Fibroblast of lung (primary cell): ENCODE measurements at regions not wholly inside any gene's neighbourhood (a gene's known extent, or its start where the extent isn't known, plus 50 kb on each side); places are given as distances from the start of the nearest gene placed in this dataset.

Experiments
- DNase-seq, 2 donors: peaks; one replicate each; pipeline versions ENCODE4 v3.0.0 to v3.0.0-alpha.2; 2010; ENCODE audit warnings: low read depth in 2 of 2
- H2AFZ ChIP-seq: 2 replicates; pipeline ENCODE4 v1.5.1; 2012; ENCODE audit warnings: low read length, control low read depth, inconsistent platforms
- H3K27ac ChIP-seq: 2 replicates; pipeline ENCODE4 v1.5.1; 2011; ENCODE audit warnings: low read length, control low read depth; ENCODE audit not compliant: insufficient read depth
- H3K27me3 ChIP-seq: 2 replicates; pipeline ENCODE4 v1.5.1; 2011; ENCODE audit warnings: mild to moderate bottlenecking, low read length; ENCODE audit not compliant: control insufficient read depth, insufficient read depth
- H3K36me3 ChIP-seq: 2 replicates; pipeline ENCODE4 v1.5.1; 2011; ENCODE audit warnings: low read length; ENCODE audit not compliant: control insufficient read depth, insufficient read depth
- H3K4me1 ChIP-seq: 2 replicates; pipeline ENCODE4 v1.5.1; 2011; ENCODE audit warnings: low read length; ENCODE audit not compliant: control insufficient read depth, insufficient read depth; ENCODE audit errors: extremely low read depth
- H3K4me2 ChIP-seq: 2 replicates; pipeline ENCODE4 v1.5.1; 2011; ENCODE audit warnings: low read length, control low read depth; ENCODE audit not compliant: insufficient read depth; ENCODE audit errors: extremely low read depth
- H3K4me3 ChIP-seq, 4 experiments: fragments of 200-600 bp in 1 of 4; sonication (generic) in 1 of 4; replicated peaks in 1 of 4; 2 replicates each; pipeline ENCODE4 v1.5.1; 2011 to 2016; ENCODE audit warnings: low read length in 4 of 4, low read depth in 3 of 4, mild to moderate bottlenecking in 3 of 4, control low read depth in 2 of 4, inconsistent platforms in 1 of 4, mixed read lengths in 1 of 4; ENCODE audit not compliant: insufficient read depth in 1 of 4; ENCODE audit errors: control extremely low read depth in 1 of 4
- H3K79me2 ChIP-seq: 2 replicates; pipeline ENCODE4 v1.5.1; 2012; ENCODE audit warnings: mild to moderate bottlenecking, low read length, inconsistent platforms; ENCODE audit not compliant: control insufficient read depth, insufficient read depth
- H3K9ac ChIP-seq: 2 replicates; pipeline ENCODE4 v1.5.1; 2011; ENCODE audit warnings: mild to moderate bottlenecking, low read length, control low read depth; ENCODE audit not compliant: insufficient read depth
- H3K9me3 ChIP-seq: 2 replicates; pipeline ENCODE4 v1.5.1; 2012; ENCODE audit warnings: low read depth, low read length; ENCODE audit not compliant: control insufficient read depth, insufficient read depth
- H4K20me1 ChIP-seq: 2 replicates; pipeline ENCODE4 v1.5.1; 2011; ENCODE audit warnings: low read length; ENCODE audit not compliant: control insufficient read depth, insufficient read depth; ENCODE audit errors: extremely low read depth
- CTCF ChIP-seq, 2 donors: IDR thresholded peaks in 1 of 2; conservative IDR thresholded peaks in 1 of 2; 1 replicate in 1 of 2; 2 replicates in 1 of 2; pipeline ENCODE4 v1.5.1; 2011 to 2012; ENCODE audit warnings: low read length in 2 of 2, control low read depth in 1 of 2, inconsistent platforms in 1 of 2, low read depth in 1 of 2, mild to moderate bottlenecking in 1 of 2
- EZH2 ChIP-seq: IDR thresholded peaks from 2 replicates; pipeline ENCODE4 v1.5.1; 2012; ENCODE audit warnings: low read length, control low read depth, mild to moderate bottlenecking; ENCODE audit errors: missing control alignments

GRCh38 chr3:73846951-73847350 is 222.2 kb upstream of the PDZRN3 start:
- Histone ChIP-seq H3K27ac (no peak overlapping the region), H3K9ac (no peak overlapping the region), H3K4me3 (no peak overlapping the region), H4K20me1 (no peaks in the 10 kb centered on the region), H3K79me2 (no peaks in the 10 kb centered on the region), H3K36me3 (no peaks in the 10 kb centered on the region), H3K4me1 (no peaks in the 10 kb centered on the region), H3K27me3 (no peaks in the 10 kb centered on the region), H3K9me3 (no peaks in the 10 kb centered on the region), H2AFZ (no peak overlapping the region), H3K4me2 (no peak overlapping the region)
- TF ChIP-seq CTCF (conservative IDR thresholded peaks at IDR 0.05 in 1 of 2, IDR thresholded peaks at IDR 0.05 in 1 of 2; ENCODE audit: low read depth in 1 of 2, low read length in 2 of 2) = no peak
- TF ChIP-seq EZH2 = no peak
- DNase-seq = no peak

GRCh38 chr3:73839032-73839431 is 214.3 kb upstream of the PDZRN3 start:
- Histone ChIP-seq H3K79me2 (no peaks in the 10 kb centered on the region), H3K27me3 (no peaks in the 10 kb centered on the region), H3K4me3 (no peak overlapping the region), H4K20me1 (no peaks in the 10 kb centered on the region), H3K4me2 (no peak overlapping the region), H3K9me3 (no peaks in the 10 kb centered on the region), H3K4me1 (no peaks in the 10 kb centered on the region), H3K9ac (no peak overlapping the region), H3K36me3 (no peaks in the 10 kb centered on the region), H3K27ac (no peak overlapping the region), H2AFZ (no peak overlapping the region)
- no peak for DNase-seq
- TF ChIP-seq EZH2 (no peak), CTCF (conservative IDR thresholded peaks at IDR 0.05 in 1 of 2, IDR thresholded peaks at IDR 0.05 in 1 of 2; ENCODE audit: low read depth in 1 of 2, low read length in 2 of 2) (no peak)

GRCh38 chr3:73835945-73836344 is 211.2 kb upstream of the PDZRN3 start:
- TF ChIP-seq CTCF (conservative IDR thresholded peaks at IDR 0.05 in 1 of 2, IDR thresholded peaks at IDR 0.05 in 1 of 2; ENCODE audit: low read depth in 1 of 2, low read length in 2 of 2) = no peak
- TF ChIP-seq EZH2 = no peak
- no peak for DNase-seq
- Histone ChIP-seq H3K36me3 (no peaks in the 10 kb centered on the region), H3K9ac (no peak overlapping the region), H3K4me3 (no peak overlapping the region), H3K27ac (no peak overlapping the region), H4K20me1 (no peaks in the 10 kb centered on the region), H3K79me2 (no peaks in the 10 kb centered on the region), H3K27me3 (no peaks in the 10 kb centered on the region), H3K4me1 (no peaks in the 10 kb centered on the region), H3K9me3 (no peaks in the 10 kb centered on the region), H2AFZ (no peak overlapping the region), H3K4me2 (no peak overlapping the region)
